GM12891 (cell line): ENCODE measurements at regions not wholly inside any gene's neighbourhood (a gene's known extent, or its start where the extent isn't known, plus 50 kb on each side); places are given as distances from the start of the nearest gene placed in this dataset.

Source experiments
- POLR2A ChIP-seq: IDR thresholded peaks from 2 replicates; pipeline ENCODE4 v1.6.1; 2011; ENCODE audit warnings: low read depth, low read length, control low read depth
- POLR2AphosphoS5 ChIP-seq: IDR thresholded peaks from 2 replicates; pipeline ENCODE4 v1.6.1; 2011; ENCODE audit warnings: low read depth, low read length, control low read depth

DNA sequence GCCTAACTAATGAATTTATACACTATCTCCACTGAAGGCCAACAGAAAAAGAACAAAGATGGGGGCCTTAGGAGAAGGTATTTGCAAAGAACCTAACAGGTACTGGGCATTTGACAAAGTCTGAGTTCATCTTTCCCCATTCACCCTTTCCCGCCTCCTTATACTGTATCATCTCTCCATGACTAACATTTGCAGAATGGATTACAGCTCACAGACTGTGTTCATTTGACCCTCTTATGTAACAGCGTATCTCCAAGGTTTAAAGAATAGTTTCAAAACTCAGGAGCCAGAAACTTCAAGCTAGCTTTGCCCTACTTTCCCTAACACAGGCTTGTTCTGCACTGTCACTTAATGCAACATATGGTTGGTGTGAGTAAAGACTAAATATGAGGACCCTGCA, 238.7 kb upstream of the CELF2 start:
- TF ChIP-seq POLR2A: no peak
- TF ChIP-seq POLR2AphosphoS5: no peak
